ENCODE measurements at regions not wholly inside any gene's neighbourhood (a gene's known extent, or its start where the extent isn't known, plus 50 kb on each side); places are given as distances from the start of the nearest gene placed in this dataset.

GRCh38 chr5:7073666-7074065, 322.3 kb upstream of the ADCY2 start:
- no peak overlapping the region for H3K4me3 ChIP-seq (ENCODE audit: insufficient read depth, low read length, poor library complexity, severe bottlenecking)
- no peaks in the 10 kb centered on the region for H3K9me3 ChIP-seq (ENCODE audit: insufficient read depth, low read length)
- H4K20me1 ChIP-seq (ENCODE audit: low read depth, low read length) = no peaks in the 10 kb centered on the region
- H2AFZ ChIP-seq (ENCODE audit: low read depth, low read length, severe bottlenecking) = no peak overlapping the region
- no peak overlapping the region for H3K27ac ChIP-seq (ENCODE audit: low read depth, low read length)
- H3K9me2 ChIP-seq (replicated peaks; ENCODE audit: insufficient read depth, low read length) = no peaks in the 10 kb centered on the region
- no peaks in the 10 kb centered on the region for H3F3A ChIP-seq (ENCODE audit: insufficient read depth)
- H3K9ac ChIP-seq (ENCODE audit: low read length) = no peak overlapping the region
- no peaks in the 10 kb centered on the region for H3K36me3 ChIP-seq (ENCODE audit: low read length)
- H3K4me2 ChIP-seq (ENCODE audit: low read depth, low read length, poor library complexity, severe bottlenecking) = no peak overlapping the region
- H3K79me2 ChIP-seq (ENCODE audit: insufficient read depth, low read length) = no peaks in the 10 kb centered on the region
- TF ChIP-seq, protein P1, sequence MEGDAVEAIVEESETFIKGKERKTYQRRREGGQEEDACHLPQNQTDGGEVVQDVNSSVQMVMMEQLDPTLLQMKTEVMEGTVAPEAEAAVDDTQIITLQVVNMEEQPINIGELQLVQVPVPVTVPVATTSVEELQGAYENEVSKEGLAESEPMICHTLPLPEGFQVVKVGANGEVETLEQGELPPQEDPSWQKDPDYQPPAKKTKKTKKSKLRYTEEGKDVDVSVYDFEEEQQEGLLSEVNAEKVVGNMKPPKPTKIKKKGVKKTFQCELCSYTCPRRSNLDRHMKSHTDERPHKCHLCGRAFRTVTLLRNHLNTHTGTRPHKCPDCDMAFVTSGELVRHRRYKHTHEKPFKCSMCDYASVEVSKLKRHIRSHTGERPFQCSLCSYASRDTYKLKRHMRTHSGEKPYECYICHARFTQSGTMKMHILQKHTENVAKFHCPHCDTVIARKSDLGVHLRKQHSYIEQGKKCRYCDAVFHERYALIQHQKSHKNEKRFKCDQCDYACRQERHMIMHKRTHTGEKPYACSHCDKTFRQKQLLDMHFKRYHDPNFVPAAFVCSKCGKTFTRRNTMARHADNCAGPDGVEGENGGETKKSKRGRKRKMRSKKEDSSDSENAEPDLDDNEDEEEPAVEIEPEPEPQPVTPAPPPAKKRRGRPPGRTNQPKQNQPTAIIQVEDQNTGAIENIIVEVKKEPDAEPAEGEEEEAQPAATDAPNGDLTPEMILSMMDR (IDR thresholded peaks at IDR 0.05; ENCODE audit: insufficient read depth, low read length, poor library complexity, severe bottlenecking) = no peak
- TF ChIP-seq EZH2phosphoT487 (conservative IDR thresholded peaks at IDR 0.05; ENCODE audit: low read length) = no peak
- H3K27me3 ChIP-seq (ENCODE audit: low read length) = no peaks in the 10 kb centered on the region

DNA sequence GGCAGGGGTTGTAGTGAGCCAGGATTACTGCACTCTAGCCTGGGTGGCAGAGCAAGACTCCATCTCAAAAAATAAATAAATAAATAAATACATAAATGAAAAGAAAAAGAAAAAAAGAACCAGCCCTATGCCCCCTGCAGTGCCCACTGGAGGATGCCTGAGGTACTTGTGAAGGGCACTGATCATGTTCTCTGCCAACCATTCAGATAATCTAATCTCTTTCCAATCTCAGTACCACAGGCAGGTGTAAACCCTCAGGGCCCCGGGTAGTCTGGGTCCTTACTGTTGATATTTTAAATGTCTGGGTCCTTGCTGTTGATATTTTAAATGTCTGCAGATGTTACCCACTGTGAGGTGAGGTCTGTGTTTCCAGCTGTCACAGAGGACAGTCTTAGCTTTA, 321.8 kb upstream of the ADCY2 start:
- no peaks in the 10 kb centered on the region for H3F3A ChIP-seq (ENCODE audit: insufficient read depth)
- H3K27me3 ChIP-seq (ENCODE audit: low read length) = no peaks in the 10 kb centered on the region
- no peaks in the 10 kb centered on the region for H3K36me3 ChIP-seq (ENCODE audit: low read length)
- TF ChIP-seq, protein P1 (IDR thresholded peaks at IDR 0.05; ENCODE audit: insufficient read depth, low read length, poor library complexity, severe bottlenecking) = no peak
- TF ChIP-seq EZH2phosphoT487 (conservative IDR thresholded peaks at IDR 0.05; ENCODE audit: low read length) = no peak
- no peak overlapping the region for H3K27ac ChIP-seq (ENCODE audit: low read depth, low read length)
- no peak overlapping the region for H3K4me3 ChIP-seq (ENCODE audit: insufficient read depth, low read length, poor library complexity, severe bottlenecking)
- no peak overlapping the region for H2AFZ ChIP-seq (ENCODE audit: low read depth, low read length, severe bottlenecking)
- H3K9me2 ChIP-seq (replicated peaks; ENCODE audit: insufficient read depth, low read length) = no peaks in the 10 kb centered on the region
- H3K4me2 ChIP-seq (ENCODE audit: low read depth, low read length, poor library complexity, severe bottlenecking) = no peak overlapping the region
- H3K9ac ChIP-seq (ENCODE audit: low read length) = no peak overlapping the region
- no peaks in the 10 kb centered on the region for H4K20me1 ChIP-seq (ENCODE audit: low read depth, low read length)
- no peaks in the 10 kb centered on the region for H3K79me2 ChIP-seq (ENCODE audit: insufficient read depth, low read length)
- H3K9me3 ChIP-seq (ENCODE audit: insufficient read depth, low read length) = no peaks in the 10 kb centered on the region

DNA sequence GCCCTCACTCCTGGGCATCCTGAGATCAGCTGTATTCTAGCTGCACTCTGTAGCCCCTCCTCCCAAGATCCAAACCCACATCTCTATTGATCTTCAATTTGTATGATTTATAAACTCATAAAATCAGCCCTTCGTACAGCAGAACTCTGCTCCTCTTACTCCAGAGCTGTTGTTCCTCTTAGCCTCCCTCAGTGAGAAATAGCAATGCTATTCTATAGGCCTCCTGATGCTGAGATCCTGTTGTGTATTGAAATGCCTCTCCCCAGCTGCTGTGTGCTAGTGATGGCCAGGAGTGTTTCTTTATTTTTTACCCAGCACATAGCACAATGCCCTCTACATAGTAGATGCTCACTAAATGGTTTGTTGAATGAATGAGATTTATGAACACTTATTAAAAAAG, 320.5 kb upstream of the ADCY2 start:
- no peak for TF ChIP-seq EZH2phosphoT487 (conservative IDR thresholded peaks at IDR 0.05; ENCODE audit: low read length)
- TF ChIP-seq, protein P1 (IDR thresholded peaks at IDR 0.05; ENCODE audit: insufficient read depth, low read length, poor library complexity, severe bottlenecking) = no peak
- H3K9ac ChIP-seq (ENCODE audit: low read length) = no peak overlapping the region
- H3K79me2 ChIP-seq (ENCODE audit: insufficient read depth, low read length) = no peaks in the 10 kb centered on the region
- H3F3A ChIP-seq (ENCODE audit: insufficient read depth) = no peaks in the 10 kb centered on the region
- H3K27me3 ChIP-seq (ENCODE audit: low read length) = no peaks in the 10 kb centered on the region
- H3K4me2 ChIP-seq (ENCODE audit: low read depth, low read length, poor library complexity, severe bottlenecking) = no peak overlapping the region
- no peak overlapping the region for H3K27ac ChIP-seq (ENCODE audit: low read depth, low read length)
- no peaks in the 10 kb centered on the region for H3K9me3 ChIP-seq (ENCODE audit: insufficient read depth, low read length)
- no peaks in the 10 kb centered on the region for H3K36me3 ChIP-seq (ENCODE audit: low read length)
- no peak overlapping the region for H3K4me3 ChIP-seq (ENCODE audit: insufficient read depth, low read length, poor library complexity, severe bottlenecking)
- H2AFZ ChIP-seq (ENCODE audit: low read depth, low read length, severe bottlenecking) = no peak overlapping the region
- H3K9me2 ChIP-seq (replicated peaks; ENCODE audit: insufficient read depth, low read length) = no peaks in the 10 kb centered on the region
- no peaks in the 10 kb centered on the region for H4K20me1 ChIP-seq (ENCODE audit: low read depth, low read length)

All from SU-DHL-6 (cell line).